8988T (cell line): ENCODE measurements at regions not wholly inside any gene's neighbourhood (a gene's known extent, or its start where the extent isn't known, plus 50 kb on each side); places are given as distances from the start of the nearest gene placed in this dataset.

Experiments used
- DNase-seq: peaks from one replicate; pipeline ENCODE4 v3.0.0; 2011

- DNase-seq, result no peak
Observed at GRCh38 chr1:37085393-37085792, 51.1 kb upstream of the GRIK3 start.

GRCh38 chr1:37089750-37090149 lies 55.4 kb upstream of the GRIK3 start:
- no peak for DNase-seq

GRCh38 chr1:37090671-37091070 lies 56.4 kb upstream of the GRIK3 start:
- no peak for DNase-seq

GRCh38 chr1:37092937-37093336 lies 58.6 kb upstream of the GRIK3 start:
- no peak for DNase-seq

DNA sequence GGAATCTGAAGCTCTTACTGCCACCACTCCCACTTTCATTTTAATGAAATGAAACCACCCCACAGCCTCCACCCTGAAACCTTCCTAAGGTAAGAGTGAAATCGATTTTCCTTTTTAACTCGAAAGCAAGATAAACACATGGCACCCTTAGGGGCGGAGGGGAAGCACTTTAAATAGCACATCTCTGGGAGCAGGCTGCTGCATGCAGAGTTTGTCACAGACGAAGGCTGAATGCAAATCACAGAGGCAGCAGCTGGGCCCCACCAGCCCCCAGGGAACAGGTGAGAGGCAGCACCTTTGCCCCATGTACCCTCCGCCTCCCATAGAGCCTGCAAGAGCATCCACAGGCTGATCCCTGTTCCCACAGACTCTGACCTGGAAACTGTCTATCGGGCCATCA lies 60.0 kb upstream of the GRIK3 start:
- DNase-seq, result no peak

DNA sequence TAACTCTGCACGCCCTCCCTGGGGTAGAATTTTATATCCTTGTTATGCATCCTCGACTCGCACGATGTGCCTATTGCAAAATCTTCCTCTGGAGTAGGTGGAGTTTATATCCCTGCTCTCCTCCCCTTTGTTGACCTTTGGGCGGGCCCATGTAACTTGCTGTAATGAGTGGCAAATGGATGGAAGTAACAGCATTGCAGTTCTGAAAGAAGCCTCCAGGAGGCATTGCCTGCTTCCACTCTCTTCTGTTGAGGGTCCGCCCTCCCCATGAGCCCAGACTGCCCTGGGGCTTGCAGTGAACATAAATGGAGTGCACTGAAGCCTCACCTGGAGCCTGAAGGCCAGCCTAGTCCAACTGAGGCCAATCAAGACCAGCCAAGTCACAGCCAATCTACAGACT lies 62.2 kb upstream of the GRIK3 start:
- DNase-seq, result no peak

GRCh38 chr1:37097731-37098130 lies 63.4 kb upstream of the GRIK3 start:
- no peak for DNase-seq

DNA sequence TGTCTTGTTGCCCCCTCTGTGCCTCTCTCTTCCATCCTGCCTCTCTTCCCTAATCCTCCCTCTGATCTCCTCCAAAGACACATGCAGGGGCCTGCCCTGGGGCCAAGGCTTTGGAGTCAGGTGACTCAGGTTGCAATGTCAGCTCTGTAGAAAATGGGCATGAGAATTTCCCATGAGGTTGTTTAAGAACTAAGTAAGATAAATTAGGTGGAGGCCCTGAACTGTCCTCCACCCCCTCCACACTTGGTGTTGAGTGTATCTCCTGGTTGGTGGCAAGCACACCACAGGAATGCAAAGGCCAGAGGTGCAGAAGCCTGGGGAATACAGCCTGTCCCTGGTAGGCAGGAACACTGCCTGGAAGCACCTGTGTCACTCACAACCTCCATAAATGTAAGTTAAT lies 63.9 kb upstream of the GRIK3 start:
- DNase-seq, result no peak

DNA sequence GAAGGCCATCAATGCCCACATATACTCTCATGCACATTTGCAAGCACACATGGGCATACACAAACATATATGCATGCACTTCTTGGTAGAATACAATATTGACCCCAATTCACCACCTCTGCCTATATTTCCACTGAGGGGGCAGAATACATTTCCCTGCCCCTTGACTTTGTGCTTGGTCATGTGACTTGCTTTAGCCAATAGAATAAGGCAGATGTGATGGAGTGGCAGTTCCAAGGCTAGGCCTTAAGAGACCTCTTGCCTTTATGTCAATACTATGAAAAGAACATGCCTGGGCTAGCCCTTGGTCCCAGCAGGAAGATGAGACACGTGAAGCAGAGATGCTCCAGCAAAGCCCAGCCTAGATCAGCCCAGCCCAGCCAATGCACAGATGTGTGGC lies 66.0 kb upstream of the GRIK3 start:
- no peak for DNase-seq

DNA sequence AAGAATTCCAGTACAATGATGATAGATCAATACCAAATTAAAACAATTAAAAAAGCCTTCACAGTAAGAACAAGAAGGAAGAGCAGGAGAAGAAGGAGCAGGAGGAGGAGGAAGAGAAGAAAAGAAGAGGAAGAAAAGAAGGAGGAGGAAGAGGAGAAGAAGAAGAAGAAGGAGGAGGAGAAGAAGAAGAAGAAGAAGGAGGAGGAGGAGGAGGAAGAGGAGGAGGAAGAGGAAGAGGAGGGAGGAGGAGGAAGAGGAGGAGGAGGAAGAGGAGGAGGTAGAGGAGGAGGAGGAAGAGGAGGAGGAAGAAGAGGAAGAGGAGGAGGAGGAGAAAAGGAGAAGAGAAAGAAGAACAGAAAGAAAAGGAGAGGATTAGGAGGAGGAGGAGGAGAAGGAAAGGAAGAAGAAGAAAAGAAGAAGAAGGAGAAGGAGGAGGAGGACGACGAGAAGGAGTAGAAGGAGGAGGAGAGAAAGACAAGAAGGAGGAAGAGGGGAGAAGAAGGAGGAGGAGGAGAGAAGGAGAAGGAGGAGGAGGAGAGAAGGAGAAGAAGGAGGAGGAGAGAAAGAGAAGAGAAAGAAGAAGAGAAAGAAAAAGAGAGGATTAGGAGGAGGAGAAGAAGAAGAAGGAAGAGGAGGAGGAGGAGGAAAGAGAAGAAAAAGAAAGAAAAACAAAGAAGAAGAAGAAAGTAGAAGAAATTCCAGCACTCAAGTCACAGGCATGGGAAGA lies 68.5 kb upstream of the GRIK3 start:
- DNase-seq, result no peak

- DNase-seq, result no peak
Observed at GRCh38 chr1:37105911-37106310, 71.6 kb upstream of the GRIK3 start.

DNA sequence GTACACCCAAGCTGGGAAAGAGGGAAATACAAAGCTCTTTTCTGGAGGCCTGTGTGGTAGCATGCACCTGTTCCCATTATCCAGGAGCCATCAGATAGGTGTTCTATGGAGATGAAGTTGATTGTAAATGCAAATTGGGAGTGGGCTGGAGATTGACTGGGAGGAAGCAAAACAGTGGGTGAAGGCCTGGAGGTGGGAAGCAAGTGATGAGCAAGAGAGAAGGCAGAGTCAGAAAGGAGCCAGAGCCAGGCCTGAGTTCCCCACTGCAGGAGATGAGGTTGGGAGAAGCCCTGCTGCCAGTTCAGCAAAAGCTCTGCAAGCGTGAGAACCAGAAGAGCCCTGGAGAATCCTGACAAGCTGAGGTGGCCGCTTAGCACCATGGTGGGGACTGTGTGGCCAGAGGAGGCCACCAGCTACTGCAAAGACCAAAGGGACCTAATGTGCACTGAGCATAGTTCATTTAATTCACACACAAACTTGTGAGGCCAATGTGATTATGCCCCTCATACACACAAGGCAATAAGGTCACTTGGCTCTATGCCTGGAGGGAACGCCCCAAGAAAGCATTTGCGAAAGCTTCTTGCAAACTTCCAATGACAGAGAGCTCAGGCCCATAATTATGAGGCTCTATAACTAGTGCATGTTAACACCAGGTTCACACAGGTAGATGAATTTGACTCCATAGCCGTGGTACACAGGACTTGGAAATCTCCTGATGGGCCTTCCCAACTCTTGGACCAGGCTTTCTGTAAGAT lies 73.0 kb upstream of the GRIK3 start:
- no peak for DNase-seq

DNA sequence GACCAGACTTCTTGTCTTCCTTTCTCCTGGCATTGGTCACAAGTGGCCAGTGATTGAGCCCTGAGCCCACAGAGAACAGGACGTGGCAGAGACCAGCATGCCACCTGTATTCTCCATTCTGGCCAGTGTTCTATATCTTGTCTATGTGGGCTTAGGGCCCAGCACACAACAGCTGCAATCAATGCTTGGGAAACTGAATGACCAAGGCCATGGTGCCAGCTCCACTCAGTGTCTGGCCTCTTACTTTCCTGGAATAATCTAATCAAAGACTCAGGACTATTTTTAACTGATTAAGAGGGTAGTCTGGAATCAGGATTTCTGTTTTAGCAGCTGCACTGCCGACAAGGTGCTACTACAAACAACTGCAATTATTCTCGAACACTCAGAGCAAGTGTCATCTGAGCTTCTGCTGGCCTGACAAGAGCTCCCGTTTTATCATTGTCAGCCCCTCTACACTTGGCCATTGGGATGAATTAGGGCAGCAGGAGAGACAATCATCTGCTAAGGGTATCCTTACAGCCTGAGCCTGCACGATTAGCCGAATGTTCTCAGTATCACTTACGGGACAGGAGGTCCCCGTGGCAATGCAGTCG lies 74.4 kb upstream of the GRIK3 start:
- DNase-seq, result no peak

GRCh38 chr1:37112430-37112829 lies 78.1 kb upstream of the GRIK3 start:
- no peak for DNase-seq

DNA sequence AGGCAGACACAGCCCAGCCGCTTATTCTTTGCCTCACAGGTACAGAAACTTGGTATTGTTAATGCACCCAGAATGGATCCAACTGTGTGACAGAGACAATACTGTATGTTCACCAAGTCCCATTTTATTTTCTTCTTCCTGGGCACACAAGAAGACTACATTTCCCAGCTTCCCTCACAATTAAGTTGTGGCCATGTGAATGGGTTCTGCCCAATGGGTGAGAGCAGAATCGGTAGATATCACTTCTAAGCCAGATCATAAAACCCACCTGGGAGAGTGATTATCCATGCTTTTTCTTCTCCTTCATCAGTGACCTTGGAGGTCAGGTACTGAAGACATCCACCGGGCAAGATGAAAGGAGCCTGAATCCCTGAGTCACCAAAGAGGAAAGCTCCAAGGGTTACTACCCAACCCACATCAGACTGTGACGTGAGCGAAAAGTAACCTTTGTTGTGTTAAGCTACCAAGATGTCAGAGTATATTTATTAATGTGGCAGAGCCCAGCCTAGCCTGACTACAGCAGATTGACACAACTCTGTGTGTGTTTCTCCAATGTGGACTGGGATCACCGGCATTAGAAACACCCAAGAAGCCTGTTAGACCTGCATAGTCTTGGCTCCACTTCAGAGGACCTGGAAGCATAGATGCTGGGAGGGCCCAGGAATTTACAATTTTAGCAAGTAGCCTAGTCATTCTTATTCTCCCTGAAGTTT lies 79.1 kb upstream of the GRIK3 start:
- DNase-seq, result no peak

DNA sequence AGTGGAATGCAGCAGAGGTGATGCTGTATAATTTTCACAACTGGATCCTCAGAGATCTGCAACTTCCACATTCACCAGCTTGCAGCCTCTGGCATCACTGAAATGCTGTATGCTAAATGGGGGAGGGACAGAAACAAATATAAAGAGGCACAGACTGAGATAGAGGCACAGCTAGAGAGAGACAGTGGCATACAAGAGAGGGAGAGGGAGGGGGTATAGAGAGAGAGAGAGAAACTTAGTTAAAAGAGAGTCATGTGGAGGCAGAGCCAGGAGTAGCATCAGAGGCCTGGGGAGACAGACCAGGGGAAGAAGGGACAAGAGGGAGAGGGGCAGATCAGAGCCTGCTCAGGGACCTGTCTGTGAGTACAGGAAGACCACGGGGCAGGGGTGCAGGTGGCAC lies 84.5 kb upstream of the GRIK3 start:
- DNase-seq, result no peak

DNA sequence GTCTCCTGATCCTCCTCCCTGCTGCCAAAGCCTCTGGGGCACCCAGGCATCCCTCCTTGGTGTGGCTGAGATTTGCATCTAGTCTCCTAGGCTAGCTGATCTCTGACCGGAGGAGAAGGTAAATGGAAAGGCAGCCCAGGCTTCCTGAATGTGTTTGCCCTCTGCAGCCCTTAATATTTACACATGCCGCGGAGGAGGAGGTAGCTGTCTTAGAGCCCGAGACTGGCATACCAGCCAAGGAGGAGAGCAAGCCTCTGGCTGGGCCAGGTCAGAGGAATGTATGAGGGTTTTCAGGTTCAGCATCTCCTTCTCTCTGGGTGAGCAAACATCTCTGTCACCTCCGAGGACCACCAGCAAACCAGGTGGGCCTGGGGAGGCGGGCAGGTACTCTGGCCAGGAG lies 86.0 kb upstream of the GRIK3 start:
- DNase-seq, result no peak

- DNase-seq, result no peak
Observed at GRCh38 chr1:37123276-37124115, 89.2 kb upstream of the GRIK3 start.

DNA sequence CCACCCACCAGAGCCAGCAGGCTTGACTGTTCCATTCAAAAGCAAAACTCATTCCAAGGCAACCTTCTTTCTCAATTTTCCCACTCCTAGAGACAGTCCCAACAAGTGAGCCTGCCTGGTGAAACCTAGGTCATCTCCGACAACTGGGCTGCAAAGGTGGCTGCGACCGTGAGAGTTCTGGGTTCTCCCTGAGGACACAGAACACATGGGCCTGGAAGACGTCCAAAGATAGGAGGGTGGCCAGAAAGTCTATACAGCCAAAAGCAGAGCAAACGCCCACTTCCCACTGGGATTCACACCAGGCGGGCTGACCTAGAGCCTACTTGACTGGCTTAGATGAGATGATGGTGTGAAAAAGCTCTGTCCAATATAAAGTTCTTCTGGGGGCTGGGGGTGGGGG lies 90.2 kb upstream of the GRIK3 start:
- DNase-seq, result no peak

DNA sequence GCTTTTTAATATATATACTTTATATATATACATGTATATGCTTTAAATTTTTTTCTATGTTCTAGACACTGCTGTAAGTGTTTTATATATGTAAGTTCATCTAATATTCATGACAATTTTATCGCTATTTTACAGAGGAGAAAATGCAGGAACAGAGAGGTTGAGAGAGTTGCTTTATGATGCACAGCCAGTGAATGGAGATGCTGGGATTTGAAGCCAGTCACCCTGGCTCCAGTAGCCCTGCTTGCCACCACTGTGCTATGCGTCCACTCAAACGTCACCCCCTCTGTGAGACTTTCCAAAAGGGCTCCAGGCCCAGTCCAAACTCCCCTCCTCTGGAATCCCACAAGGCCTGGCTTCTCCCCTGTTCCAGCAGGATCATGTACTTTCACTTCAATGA lies 91.0 kb upstream of the GRIK3 start:
- DNase-seq, result no peak

GRCh38 chr1:37127254-37127748 lies 93.0 kb upstream of the GRIK3 start:
- no peak for DNase-seq

DNA sequence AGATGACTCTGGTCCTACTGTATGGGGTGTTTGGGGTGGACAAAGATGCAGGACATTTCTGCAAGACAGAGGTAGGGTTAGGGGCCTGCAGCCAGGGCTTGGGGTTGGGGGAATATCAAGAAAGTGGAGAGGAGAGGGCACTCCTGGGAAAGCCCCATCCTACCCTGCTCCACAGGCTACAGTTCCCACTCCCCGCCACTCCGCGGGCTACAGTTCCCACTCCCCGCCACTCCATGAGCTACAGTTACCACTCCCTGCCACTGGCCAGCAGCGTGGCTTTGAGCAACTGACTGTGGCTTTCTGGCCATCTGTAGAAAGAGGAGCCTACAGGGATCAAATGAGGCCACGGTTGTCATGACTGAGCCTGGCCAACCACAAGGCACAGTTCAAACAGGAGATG lies 93.8 kb upstream of the GRIK3 start:
- no peak for DNase-seq
